CD4-positive, alpha-beta T cell treated with Interleukin-4 for 4 hours (primary cell): ENCODE measurements at regions not wholly inside any gene's neighbourhood (a gene's known extent, or its start where the extent isn't known, plus 50 kb on each side); places are given as distances from the start of the nearest gene placed in this dataset.
"Not testable (repeated sequence)": the region's sequence is repeated elsewhere in the genome, so short reads cannot be mapped to it uniquely, and the experiment has no call there.

Experiments used
- DNase-seq: peaks from one replicate; pipeline ENCODE4 v3.0.0-alpha.2; 2020

DNA sequence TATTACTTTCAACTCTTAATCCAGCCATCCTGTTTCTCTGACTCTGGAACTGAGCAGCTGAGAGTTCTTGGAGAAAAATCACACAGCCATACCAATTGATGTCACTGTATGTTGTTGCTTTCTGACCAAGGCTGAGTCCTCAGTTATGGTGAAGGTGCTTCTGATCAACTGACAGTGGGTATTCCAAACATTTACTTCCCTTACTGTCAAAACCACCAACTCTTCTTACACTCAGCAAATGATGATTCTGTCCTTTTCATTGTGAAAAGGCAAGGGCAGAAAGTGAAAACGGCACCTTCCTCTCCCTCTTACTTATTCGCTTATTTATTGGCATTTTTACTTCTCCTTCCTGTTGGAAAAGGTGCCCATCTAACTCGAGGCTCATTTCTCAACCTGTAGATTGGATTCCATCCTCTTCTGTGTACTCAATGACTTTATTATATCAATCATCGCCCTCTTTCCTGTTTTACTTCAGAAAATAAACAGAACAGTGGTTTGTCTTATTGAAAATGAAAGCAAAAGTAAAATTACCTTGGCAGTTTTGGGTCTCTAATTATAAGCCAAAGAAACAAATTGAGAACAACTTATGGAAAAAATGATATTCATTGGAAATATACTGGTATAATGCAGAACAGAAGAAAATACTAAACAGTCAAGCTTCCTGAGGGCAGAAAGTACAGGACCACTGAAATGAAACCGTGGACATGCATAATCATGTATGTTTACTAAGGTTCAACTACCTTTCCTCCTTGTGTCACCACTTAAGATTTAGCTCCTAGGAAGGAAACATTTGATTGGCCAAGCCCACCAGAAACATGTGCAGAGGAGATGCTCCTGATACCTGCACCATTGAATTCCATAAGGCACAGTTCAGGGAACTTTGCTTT, 104.5 kb upstream of the CHD1 start:
- DNase-seq: peak; percentile 46

DNA sequence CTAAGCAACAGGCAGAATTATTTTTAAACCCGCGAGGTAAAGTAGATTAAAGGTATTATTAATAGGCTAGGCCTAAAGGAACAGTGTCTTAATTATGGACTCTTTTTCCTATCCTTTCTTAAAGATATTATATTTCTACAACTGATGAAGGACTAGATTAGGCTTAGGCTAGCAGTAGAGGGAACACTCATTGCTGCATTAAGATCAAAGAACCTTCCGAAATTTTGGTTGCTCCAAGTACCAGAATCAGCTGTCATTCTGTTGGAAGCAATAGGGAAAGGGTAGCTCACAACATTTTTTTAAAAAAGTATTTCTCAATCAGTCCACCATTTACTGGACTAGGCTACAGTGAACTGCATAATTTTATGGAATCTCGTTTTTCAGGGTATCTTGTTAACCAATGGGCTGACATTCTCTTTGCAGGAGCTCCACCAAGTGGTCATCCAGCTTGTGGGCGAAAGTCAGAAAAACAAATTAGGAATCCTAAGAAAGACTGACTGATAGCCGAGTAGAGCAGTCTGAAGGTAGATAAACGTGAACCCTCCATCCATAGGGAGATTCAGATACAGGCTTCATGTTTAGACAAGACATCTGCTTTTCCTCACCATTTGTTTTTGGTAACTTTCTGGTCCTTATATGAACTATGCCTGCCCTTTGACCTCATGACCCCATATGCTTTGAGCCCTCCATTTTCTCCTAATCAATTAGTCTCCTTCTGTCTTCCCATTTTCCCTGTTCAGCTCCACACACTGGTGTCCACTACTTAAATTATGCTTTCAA, 103.6 kb upstream of the CHD1 start:
- peak; percentile 43 for DNase-seq

- no peak for DNase-seq
Observed at GRCh38 chr5:99030906-99031440, 102.2 kb upstream of the CHD1 start.

DNA sequence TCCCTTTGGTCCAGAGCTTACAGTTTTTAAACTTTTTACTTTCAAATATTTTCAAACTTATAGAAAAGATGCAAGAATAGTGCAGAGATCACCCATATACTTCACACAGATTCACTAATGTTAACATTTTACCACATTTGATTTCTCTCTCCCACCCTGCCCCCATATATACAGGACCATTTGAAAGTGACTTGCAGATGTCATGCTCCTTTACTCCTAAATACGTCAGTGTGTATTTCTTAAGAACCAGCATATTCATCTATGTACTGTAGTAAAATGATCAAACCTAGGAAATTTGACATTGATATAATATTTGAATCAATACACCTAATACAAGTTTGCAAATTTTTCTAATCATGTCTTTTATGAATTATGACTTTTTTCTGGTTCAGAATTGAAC, 100.4 kb upstream of the CHD1 start:
- no peak for DNase-seq

DNA sequence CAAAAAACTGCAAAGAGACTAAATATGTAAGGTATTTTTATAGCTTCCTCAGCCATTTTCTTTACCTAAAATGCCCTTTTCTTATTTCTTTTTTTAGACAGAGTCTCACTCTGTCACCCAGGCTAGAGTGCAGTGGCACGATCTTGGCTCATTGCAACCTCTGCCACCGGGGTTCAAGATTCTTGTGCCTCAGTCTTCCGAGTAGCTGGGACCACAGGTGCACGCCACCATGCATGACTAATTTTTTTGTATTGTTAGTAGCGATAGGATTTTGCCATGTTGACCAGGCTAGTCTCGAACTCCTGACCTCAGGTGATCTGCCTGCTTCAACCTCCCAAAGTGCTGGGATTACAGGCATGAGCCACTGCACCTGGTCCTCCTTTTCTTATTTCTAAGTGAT, 99.4 kb upstream of the CHD1 start:
- not testable (repeated sequence) for DNase-seq

DNA sequence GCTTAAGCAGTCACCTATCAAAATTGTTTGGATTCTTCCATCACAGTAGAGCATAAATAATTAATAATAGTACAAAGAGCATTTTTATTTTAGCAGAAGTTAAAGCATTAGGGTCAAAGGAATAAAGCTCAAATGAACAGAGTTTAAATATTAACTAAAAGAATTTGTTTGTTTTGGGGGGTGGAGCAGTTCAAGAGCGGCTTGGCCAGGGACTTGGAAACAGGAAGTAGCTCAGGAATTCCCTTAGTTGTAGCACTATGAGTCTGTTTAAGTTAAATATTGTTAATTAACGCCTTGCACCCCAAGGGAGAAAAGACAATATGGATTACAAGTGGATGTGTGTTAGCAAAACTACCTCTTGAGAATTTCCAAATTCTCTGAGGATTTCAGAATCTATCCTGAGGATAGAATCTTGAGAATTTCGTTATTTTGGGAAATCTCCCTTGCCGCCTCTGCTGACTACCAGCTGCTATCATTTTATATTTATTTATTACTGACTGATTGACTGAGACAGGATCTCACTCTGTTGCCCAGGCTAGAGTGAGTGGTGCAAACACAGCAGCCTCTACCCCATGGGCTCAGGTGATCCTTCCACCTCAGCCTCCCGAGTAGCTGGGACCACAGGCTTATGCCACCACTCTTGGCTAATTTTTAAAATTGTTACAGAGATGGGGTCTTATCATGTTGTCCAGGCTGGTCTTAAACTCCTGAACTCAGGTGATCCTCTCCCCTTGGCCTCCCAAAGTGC, 96.7 kb upstream of the CHD1 start:
- DNase-seq: no peak

DNA sequence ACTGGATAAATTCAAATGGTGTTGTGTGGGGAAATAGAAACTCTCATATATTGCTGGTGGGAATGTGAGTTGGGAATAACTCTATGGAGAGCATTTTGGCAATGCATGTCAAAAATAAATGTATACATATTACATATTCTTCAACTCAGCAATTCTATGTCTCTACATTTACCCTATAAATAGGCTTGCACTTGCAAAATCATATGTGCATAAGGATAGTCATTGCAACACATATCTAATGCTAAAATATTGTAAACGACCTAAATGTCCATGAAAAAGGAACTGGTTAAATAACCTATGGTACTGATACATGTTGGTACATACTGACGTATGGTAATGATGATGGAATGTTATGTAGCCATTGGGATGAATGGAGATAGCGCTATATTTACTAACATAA, 94.5 kb upstream of the CHD1 start:
- no peak for DNase-seq

DNA sequence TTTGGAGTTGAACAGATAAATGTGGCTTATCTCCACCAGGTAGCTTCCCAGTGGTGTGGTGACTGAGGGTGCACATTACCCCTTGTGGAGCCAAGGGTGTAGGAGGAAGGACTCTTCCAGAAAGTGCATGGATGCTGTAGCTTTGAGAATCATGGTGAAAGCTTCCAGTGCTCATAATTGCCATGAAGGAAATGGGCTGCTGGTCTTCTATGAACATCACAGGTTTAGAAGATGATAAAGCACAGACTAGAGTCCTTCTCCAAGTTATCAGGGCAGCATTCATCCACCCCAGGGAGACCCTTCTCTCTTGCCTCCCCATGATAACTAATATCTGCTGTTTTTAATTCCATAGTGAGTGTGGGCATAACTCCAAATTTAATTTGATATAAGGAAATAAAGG, 93.4 kb upstream of the CHD1 start:
- DNase-seq: no peak

GRCh38 chr5:99020698-99021048, 91.9 kb upstream of the CHD1 start:
- DNase-seq: no peak

GRCh38 chr5:99019812-99020697, 91.2 kb upstream of the CHD1 start:
- DNase-seq: no peak

- no peak for DNase-seq
Observed at GRCh38 chr5:99019254-99019653, 90.4 kb upstream of the CHD1 start.

- DNase-seq: no peak
Observed at GRCh38 chr5:99010294-99010693, 81.5 kb upstream of the CHD1 start.

DNA sequence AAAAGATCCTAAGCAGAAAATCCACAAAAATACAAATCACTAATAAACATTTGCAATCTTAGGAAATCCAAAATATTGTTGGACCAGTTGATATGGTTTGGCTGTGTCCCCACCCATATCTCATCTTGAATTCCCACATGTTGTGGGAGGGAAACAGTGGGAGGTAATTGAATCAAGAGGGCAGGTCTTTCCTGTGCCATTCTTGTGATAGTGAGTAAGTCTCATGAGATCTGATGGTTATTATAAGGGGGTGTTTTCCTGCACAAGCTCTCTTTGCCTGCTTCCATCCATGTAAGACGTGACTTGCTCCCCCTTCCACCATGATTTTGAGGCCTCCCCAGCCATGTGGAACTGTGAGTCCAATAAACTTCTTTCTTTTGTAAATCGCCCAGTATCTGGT, 79.2 kb upstream of the CHD1 start:
- not testable (repeated sequence) for DNase-seq

DNA sequence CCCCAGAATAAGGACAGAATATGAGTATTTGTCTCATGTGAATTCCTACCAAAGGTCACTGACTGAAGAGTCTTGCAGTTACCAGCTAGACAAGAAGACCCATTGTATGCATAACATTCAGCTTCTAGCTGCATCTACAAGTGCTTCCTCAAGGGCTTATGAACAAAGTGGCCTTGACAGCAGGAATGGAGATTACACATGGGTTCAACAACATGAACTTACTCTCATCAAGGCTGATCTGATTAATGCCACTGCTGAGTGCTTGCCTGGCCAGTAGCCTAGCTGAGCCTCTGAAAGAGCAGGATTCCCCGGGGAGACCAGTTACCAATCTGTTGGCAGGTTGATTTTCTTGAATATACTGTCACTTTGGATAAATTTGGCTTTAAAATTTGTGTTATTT, 76.7 kb upstream of the CHD1 start:
- DNase-seq: no peak

DNA sequence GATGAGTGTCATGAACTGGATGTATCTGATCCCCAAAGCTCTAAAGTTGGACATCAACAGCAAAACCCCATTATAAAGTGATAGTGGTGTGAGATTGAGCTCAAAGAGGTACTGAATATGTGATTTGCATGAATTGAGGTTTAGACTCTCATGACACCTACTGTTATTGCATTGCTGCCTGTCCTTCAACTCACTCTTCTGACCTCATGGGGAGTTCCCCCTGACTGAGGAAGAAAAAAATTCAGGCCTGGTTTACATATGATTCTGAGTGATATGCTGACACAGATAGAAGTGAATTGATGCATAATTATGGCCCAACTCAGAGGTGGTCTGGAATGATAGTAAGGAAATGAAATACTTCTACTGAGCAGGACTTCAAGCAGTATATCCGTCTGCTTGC, 76.2 kb upstream of the CHD1 start:
- peak; percentile 47 for DNase-seq

GRCh38 chr5:99000876-99001275, 72.1 kb upstream of the CHD1 start:
- DNase-seq: no peak

- no peak for DNase-seq
Observed at GRCh38 chr5:99000221-99000620, 71.4 kb upstream of the CHD1 start.

GRCh38 chr5:98999631-99000030, 70.8 kb upstream of the CHD1 start:
- DNase-seq: no peak

- DNase-seq: no peak
Observed at GRCh38 chr5:98997000-98997399, 68.2 kb upstream of the CHD1 start.

- no peak for DNase-seq
Observed at GRCh38 chr5:98994611-98995010, 65.8 kb upstream of the CHD1 start.

- no peak for DNase-seq
Observed at GRCh38 chr5:98993512-98993911, 64.7 kb upstream of the CHD1 start.

DNA sequence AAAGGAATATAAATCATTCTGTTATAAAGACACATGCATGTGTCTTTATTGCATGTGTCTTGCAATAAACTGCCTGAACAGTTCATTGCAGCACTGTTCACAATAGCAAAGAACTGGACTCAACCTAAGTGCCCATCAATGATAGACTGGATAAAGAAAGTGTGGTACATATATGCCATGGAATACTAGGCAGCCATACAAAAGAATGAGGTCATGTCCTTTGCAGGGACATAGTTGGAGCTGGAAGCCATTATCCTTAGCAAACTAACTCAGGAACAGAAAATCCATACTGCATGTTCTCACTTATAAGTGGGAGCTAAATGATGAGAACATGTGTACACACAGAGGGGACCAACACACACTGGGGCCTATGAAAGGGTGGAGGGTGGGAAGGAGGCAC, 63.7 kb upstream of the CHD1 start:
- no peak for DNase-seq
